Esophagus muscularis mucosa (tissue), 3 donors: ENCODE measurements at regions not wholly inside any gene's neighbourhood (a gene's known extent, or its start where the extent isn't known, plus 50 kb on each side); places are given as distances from the start of the nearest gene placed in this dataset.

Experiments used
- CTCF ChIP-seq, 3 experiments: fragments of 200-600 bp in 2 of 3; fragments of 450-650 bp in 1 of 3; sonication (generic) in 2 of 3; IDR thresholded peaks; one replicate each; pipeline ENCODE4 v1.5.1; 2017 to 2019; ENCODE audit warnings: antibody characterized with exemption in 3 of 3, mild to moderate bottlenecking in 2 of 3, moderate library complexity in 1 of 3
- EP300 ChIP-seq: sonication (generic); formaldehyde crosslinking; IDR thresholded peaks from one replicate; pipeline ENCODE4 v1.6.1; 2017; ENCODE audit warnings: antibody characterized with exemption

- TF ChIP-seq EP300 (no peak), CTCF (IDR thresholded peaks at IDR 0.05) (no peak)
Observed at GRCh38 chr11:80182901-80183300, 742.1 kb upstream of the TENM4 start.
